Stimulated activated CD4-positive, alpha-beta T cell treated with anti-CD3 and anti-CD28 coated beads, Interleukin-4, amount 100 ng/mL, for 4 hours (primary cell): ENCODE measurements at regions not wholly inside any gene's neighbourhood (a gene's known extent, or its start where the extent isn't known, plus 50 kb on each side); places are given as distances from the start of the nearest gene placed in this dataset.

Experiments
- DNase-seq, 2 experiments: peaks; one replicate each; pipeline ENCODE4 v3.0.0-alpha.2; 2020

DNA sequence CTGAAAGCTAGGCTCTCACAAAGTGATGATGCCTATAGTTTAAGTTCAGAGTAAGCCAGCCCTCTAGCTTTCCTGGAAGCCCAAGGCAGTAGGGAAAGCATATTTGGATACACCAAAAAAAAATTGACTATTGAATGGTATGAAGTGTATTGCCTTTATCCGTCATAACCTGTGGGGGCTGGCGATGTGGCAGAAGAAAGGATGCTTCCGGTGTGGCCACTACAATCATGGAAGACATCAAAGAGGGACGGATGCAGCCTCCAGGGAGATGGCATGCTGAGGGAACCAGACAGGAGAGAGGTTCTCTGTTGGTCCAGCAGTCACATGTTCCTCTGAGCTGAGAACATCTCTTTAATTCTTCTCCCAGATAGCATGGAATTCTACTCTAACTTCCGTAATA lies 170.3 kb downstream of the TMEM18 start:
- no peak for DNase-seq

DNA sequence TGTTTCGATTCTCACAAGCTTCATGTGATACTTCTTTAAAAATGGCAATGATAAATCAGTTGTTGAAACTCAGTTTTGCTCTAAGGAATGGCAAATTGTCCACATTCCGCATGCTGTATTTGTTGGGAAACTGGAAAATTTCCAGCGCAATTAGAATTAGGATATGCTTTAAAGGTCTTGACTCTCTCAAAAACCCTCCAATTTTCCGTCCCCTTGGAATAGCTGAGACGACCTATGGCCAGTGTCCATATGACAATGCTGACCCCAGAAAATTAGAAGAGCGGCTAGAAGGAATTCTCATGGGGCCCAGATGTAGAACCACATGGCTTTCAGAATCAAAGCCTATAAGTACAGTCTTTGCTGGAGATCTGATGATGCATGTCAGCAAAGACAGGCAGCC lies 170.8 kb downstream of the TMEM18 start:
- no peak for DNase-seq

DNA sequence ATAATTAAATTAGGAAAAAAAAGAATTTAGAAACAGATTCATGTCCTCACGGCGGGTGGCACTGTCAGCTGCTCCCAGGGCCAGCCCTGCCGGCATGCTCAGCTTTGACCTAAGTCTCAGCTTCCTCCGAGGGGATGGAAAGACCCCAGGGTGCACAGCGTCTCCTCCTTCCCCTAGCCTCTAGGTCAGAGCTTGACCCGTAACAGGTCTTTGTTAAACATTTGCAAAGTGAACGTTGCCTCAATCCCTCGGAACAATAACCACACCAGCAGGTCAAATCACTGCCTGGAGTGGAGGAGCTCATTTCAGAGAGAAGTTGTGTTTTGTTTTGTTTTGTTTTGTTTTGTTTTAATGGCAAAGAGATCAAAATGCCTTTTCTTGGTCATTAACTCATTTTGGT lies 171.3 kb downstream of the TMEM18 start:
- DNase-seq, result no peak

DNA sequence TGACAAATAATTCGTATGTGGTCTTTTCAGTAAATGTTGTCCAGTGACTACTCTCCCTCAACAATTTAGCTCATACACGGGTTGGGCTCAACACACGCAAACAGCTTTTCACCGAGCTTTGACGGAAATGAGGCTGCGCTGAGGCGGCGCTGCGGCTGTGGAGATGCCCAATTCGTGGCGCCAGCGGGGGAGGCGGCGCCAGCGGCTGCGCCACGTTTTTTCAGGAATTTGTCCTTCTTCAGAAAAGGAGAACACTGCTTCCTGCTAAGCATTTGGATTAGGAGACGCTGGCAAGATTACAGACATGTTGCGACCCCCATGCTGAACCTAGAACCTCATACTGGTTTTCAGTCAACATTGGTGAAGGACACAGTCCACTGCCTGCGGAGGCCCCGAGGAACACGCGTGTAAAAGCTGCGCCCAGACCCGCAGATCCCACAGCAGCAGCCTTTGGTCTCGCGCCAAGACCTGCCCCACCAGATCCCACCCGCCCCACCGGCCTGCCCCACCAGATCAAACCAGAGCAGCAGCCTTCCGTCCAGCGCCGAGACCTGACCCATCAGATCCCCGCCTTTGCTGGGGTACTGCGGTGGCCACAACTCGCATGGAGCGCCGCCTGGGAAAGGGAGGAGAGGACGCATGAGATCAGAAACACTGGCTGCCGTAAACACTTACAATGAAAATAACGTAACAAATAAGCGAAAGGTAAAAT lies 173.8 kb downstream of the TMEM18 start:
- no peak for DNase-seq

DNA sequence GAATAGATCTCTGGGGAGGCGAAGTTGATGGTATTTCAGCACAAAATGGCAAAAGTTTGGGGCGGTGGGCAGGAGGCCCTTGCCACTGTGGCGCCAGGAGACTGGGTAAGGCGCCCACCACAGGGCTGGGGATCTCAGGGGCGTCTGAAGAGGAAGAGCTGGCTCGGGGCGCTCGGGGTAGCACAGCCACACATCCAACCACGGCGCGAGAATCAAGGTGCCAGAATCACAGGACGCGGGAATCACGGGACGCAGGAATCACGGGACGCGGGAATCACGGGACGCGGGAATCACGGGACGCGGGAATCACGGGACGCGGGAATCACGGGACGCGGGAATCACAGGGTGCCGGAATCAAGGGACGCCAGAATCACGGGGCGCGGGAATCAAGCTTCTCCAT lies 174.4 kb downstream of the TMEM18 start:
- DNase-seq, result no peak

DNA sequence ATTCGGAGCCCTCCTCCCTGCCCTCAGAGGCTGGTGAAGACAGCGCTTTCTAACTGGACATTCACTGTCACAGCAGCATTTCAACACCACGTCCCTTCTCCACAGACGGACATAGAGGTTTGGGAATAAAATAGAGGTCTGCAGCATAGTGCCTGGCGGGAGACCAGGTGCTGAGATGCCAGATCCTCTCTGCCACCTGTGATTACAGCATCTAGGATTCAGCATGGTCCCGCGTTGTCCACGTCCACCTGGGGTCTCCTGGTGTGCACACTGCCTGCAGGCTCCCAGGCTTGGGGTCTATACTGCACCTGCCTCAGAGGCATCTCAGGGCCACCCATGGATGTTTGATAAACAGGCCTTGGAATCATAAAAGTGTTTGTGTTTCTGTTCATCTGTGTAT lies 175.5 kb downstream of the TMEM18 start:
- DNase-seq, result no peak

DNA sequence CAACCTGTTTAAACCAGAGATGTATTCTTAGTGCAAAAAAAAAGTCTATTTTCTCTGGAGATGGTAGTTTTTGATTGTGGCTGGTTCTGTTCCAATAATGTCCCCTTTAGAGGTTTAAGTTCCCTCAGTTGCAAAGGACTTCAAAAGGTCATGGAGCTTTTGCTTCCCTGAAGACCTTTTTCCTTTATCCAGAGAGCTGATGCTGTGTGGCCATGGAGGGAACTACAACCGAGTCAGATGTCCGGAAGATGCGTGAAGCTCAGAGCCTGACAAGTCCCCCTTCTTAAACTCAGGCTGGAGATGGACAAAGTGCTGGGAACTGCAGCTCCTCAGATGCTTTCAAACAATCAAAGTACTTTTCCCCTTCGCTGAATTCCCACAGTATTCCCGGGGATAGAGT lies 176.1 kb downstream of the TMEM18 start:
- no peak for DNase-seq

DNA sequence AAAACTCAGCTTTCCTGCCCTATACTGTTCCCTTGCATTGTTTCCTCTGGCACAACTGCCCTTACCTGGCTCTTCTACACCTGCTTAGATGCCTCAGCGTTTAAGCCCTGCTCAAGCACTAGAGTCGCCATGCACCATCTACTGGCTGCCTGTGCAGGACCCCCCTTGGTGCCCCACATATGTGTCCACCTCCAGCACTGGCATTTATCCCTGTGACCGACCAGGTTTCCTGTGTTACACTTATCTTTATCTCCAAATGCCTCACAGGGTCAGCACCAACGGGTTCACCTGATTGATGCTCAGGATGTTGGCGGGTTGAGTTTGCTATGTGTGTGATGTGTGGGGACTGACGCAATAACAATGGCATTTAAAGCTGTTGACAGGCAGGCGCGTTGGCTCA lies 177.5 kb downstream of the TMEM18 start:
- DNase-seq, result no peak

DNA sequence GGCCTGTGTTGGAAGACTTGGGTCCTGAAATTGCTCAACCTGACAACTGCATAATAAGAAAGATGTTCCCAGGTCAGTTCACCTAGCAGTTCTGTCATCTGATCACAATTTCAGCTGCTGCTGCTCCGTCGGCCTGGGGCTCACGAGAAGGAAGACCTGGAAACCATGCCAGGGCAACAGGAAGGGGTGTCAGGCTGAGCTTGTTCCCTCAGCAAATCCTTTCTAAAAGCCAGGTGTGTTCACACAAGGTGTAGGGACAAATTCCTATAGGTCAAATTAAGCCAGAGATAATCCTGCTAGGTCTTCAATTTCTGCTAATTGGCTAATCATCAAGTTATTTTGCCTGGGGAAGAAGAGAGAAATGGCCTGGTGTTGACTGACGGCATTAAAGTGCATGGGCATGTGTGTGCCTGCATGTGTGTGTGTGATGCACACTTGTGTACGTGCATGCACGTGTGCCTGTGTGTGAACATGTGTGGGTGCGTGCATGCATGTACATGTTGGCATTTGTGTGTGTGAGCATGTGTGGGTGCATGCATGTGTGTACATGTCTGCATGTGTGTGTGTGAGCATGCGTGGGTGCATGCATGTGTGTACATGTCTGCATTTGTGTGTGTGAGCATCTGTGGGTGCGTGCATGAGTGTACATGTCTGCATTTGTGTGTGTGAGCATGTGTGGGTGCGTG lies 178.6 kb downstream of the TMEM18 start:
- no peak for DNase-seq

DNA sequence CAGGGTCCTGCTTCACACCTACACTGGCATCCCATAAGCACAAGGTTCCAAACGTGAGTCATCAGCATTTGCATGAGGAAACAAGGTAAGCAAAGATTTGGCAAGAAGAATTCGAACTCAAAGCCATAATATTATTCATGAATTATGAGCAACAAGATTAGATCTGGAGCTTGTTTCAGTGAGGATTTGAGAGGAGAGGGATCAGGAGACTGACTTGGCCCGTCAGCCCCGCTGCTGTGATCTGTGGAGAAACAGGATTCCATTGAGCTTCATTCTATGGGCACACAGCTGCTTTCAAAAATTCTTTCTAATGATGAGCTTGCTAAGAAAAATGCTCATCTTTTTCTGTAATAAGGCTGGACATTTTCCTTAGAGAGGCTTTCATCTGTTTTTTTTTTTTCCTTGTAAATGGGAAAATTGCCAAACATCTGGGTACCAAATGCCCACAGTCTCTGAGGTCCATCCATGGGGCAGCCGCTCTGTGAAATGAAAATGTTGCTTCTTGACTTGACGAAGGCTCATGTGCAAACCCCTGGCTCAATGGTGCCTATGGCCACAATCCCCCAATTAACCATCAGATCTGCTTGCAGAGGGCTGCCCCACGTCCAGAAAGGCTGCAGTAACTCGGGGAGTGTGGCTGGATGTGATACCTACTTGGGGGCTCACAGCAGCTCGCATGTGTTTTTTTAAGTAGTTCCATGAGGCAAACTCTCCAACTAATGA lies 179.3 kb downstream of the TMEM18 start:
- DNase-seq, result no peak

DNA sequence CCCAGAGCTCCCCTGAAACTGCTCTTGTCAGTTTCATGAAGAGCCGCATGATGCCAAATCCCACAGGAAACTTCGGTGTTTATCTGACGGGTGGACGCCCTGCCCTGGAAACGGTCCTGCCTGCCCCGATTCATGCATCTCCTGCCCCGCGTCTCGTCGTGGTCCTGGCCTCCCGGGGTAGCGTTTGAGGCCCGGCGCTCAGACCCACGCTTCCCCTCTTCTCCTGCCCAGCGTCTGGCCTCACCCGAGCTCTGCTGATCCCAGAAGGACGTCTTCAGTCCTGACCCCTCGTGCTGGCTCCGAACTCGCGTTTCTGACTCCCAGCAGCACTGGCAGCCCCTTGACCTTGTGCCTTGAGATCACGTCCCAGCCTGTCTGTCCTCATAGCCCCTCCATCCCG lies 180.5 kb downstream of the TMEM18 start:
- DNase-seq, result no peak

DNA sequence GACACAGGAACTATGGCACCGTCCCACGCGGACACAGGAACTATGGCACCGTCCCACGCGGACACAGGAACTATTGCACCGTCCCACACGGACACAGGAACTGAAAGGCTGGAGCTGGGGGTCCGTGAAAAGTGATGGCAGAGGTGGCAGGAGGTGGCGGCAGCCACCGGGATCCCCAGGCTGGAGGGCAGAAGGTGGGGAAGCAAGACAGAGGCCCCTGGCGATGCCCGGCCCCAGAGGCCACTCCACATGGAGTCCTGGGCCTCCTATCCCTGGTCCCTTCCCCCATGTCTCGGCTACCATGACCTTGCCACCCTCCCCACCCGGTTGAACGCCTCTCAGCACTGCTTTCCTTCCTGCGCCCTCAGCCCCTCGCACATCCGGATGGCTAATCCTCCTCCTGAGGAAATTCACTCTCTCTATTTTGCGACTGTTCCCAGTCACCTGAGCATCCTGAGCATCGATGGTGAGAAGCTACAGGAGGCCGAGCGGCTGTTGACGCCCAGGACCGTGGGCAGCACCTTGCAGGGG lies 181.4 kb downstream of the TMEM18 start:
- no peak for DNase-seq

DNA sequence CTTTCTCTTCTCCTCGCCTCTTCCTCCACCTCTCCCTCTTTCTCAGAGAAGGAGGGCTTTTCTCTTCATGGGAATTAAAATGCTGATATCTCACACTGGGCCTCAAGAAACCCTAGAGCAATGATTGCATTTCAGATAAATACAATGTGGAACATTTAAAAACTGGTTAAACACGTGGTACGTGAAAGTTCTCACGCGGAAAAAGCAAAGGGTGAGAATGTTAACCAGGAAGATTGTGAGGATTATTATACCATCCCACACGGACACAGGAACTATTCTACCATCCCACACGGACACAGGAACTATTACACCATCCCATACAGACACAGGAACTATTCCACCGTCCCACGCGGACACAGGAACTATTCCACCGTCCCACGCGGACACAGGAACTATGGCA lies 182.4 kb downstream of the TMEM18 start:
- no peak for DNase-seq

DNA sequence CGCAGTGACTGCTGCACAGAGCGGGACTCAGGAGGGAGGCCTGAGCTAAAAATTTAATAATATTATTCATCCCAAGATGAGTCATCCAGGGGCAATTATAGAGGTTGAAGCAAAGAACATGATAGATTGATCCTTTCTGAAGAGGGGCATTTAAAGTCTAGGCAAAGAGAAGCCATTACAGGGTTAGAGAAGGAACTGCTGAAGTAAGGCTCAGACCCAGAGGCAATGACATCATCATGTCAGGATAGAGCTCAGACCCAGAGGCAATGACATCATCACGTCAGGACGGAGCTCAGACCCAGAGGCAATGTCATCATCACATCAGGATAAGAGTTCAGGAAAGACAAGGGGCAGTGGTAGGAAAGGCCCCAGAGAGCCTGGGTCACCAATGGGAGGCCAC lies 184.0 kb downstream of the TMEM18 start:
- no peak for DNase-seq

DNA sequence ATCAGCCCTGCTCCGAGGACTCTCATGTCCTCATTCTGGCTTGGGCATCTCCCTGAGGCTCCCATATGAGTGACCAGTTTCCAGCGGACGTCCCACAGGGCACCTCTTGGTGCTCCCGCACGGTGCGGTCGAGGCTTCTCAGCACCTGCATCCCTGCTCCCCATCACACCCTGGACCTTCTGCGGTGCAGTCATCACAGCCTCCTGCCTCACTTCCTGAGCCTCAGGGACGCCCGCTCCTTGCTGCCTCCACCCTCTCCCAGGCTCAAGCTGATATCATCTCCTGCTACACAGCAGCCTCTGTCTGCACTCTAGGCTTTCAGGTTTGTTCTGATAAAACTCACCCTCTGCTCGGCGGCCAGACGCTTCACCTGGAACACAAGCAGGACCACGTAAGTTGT lies 185.0 kb downstream of the TMEM18 start:
- DNase-seq, result no peak

DNA sequence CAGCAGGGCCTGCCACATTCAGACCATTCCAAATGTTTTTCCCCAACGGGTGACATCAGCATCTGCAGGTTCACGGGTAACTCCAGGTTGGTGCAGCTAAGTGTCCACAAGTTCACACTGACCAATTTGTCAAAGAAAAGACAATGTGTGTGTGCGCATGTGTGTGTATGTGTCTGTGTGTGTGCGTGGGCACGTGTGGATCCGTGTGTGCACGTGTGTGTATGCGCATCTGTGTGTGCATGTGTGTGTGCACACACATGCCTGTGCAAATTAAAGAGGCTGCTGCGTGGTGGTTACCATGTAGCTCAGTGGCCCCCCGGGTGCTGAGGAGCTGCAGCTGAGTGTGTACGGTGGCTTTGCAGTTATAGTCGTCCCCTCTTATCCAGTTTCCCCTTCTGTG lies 187.4 kb downstream of the TMEM18 start:
- no peak for DNase-seq

DNA sequence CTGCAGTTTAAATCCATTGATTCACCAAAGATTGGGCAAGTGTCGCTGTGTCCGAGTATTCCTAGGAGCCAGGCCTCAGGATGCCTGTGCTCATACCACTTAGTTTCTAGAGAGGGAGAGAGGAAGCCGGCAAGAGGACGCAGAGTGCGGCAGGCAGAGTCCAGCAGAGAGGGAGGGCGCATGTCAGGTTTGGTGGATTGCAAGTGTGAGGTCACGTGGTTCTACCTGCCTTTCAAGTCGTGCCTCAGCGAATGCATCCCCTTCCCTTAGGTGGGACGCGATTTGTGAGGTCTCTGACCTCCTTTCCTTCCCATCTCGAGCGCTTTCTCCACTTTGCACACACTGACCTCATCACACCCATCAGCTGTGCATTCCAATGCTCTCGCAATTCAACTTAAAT lies 188.1 kb downstream of the TMEM18 start:
- DNase-seq, result no peak

DNA sequence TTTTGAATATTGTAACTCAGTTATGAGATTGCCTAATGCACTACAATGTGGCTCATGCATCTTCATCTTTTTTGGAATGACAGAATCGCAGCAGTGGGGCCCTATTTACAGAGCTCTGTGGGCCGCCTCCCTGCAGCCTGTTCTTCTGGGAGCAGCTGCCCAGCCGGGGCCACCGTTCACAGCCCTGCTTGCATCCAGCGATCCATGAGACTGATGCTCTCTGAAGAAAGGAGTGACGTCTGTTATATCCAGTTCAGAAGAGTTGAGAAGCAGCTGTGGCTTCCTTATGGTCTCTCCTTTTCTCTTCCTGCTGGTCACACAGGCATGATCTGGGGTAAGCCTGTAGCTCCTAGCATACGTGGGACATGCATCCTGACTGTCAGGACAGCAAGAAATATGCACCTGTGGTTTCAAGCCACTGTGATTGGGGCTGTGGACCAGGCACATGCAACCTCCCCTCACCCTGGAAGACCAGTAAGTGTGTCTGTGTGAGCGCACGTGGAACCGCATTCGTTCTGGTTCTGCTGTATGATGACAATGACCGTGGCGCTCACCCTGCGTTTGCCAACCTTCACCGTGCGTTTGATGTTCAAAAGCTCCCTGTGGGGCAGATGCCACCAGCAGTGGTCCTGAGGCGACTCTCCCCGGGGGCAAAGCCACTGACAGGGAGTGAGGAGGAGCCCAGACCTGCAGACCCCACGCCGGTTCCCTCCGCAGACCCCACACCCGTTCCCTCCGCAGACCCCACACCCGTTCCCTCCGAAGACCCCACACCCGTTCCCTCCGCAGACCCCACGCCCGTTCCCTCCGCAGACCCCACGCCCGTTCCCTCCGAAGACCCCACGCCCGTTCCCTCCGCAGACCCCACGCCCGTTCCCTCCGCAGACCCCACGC lies 189.8 kb downstream of the TMEM18 start:
- no peak for DNase-seq

DNA sequence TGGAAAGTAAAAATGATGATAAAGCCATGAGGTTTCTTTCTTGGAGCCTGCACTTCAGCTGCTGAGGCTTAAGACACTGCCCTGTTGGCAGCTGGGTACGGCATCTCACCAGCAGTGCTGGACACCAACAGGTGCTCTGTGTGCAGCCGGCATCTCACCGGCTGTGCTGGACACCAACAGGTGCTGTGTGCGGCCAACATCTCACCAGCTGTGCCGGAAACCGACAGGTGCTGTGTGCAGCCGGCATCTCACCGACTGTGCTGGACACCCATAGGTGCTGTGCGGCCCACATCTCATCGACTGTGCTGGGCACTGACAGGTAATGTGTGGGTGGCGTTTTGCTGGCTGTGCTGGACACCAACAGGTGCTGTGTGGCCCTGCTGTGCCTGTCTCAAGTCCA lies 190.8 kb downstream of the TMEM18 start:
- no peak for DNase-seq

DNA sequence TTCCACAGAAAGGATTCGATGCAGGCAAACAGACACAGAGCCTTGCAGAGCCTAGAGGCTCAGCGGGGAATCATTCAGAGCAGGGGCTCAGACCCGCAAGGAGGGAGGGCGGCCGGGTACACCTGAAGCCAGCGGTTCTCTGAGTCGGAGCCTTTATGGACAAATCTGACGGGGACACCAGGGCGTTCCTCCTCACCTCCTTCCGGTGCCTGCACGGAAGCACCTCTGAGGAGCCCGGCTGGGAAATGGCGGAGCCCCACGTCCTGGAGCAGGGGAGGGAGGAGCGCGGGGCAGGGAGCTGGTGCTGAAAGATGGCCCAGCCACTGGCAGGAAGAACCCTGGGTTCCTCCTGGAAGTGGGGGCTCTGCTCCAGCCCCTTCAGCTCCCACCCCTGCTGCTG lies 193.5 kb upstream of the ALKAL2 start:
- DNase-seq, result no peak

DNA sequence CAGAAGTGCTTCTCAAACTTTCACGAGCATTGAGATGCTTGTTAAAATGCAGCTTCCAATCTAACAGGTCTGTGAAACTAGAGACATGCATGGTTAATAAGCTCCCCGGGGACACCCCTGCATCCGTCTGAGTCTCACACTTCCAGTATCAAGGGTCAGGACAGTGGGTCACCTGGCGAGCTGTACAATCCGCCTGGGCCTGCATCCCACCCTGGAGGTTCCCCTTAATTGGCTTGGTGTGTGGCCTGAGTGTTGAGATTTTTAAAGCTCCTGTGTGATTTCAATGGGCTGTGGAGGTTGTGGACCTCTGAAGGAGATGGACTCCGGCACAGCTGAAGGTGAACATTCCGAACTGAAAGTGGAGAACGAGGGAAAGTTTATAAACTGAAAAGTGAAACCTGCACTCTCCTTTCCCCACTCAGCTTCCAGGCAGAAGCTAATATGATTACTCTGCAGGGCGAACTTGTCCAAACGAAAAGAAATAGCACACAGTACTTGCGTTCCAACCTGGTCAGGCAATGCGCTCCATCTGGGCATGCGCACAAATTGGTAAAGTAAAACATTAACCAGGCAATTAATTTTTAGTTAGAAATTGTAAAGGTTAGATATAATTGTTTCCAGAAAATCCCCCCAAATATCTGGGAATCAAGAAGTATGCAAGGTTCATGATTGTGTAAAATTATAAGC lies 191.7 kb upstream of the ALKAL2 start:
- DNase-seq, result no peak

DNA sequence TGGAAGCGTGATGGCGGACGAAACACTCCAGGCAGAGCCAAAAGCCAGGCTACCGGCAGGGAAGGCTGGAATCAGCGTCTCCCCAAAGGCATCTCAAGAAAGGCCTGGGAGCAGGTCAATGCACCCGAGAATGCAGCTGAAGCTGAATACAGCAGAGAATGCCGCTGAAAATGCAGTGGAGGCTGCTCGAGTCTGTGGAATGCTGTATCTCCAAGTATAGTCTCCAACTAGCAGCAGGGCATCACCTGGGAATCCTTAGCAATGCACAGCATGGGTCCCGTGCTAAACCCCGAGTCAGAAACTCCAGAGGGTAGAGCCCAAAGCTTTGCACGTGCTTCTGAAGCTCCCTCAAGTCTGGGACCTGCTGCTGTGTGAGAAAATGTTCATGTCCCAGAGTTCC lies 191.1 kb upstream of the ALKAL2 start:
- no peak for DNase-seq
